Testis (tissue), 2 donors: ENCODE measurements at regions not wholly inside any gene's neighbourhood (a gene's known extent, or its start where the extent isn't known, plus 50 kb on each side); places are given as distances from the start of the nearest gene placed in this dataset.

ENCODE experiments used
- CTCF ChIP-seq, 3 experiments: fragments of 450-650 bp in 2 of 3; fragments of 200-600 bp in 1 of 3; sonication (generic) in 1 of 3; IDR thresholded peaks; one replicate each; pipeline ENCODE4 v1.5.1; 2016 to 2019; ENCODE audit warnings: antibody characterized with exemption in 3 of 3, mild to moderate bottlenecking in 2 of 3, moderate library complexity in 1 of 3
- POLR2A ChIP-seq: fragments of 450-650 bp; IDR thresholded peaks from one replicate; pipeline ENCODE4 v1.6.1; 2017; ENCODE audit warnings: antibody characterized with exemption, mild to moderate bottlenecking, moderate library complexity

- TF ChIP-seq CTCF (IDR thresholded peaks at IDR 0.05), result no peak
- TF ChIP-seq POLR2A, result no peak
Observed at GRCh38 chr10:44755481-44755880, 155.7 kb upstream of the TMEM72 start.
